DND-41 (cell line): ENCODE measurements at regions not wholly inside any gene's neighbourhood (a gene's known extent, or its start where the extent isn't known, plus 50 kb on each side); places are given as distances from the start of the nearest gene placed in this dataset.
"Not testable (repeated sequence)": the region's sequence is repeated elsewhere in the genome, so short reads cannot be mapped to it uniquely, and the experiment has no call there.

Source experiments
- ATAC-seq: fragments of 200-7000 bp; cut with Tn5 transposase; 3 replicates; pipeline ENCODE4 v1.9.1; 2021; ENCODE audit warnings: low read depth; ENCODE audit not compliant: insufficient read depth
- DNase-seq: peaks from one replicate; pipeline ENCODE4 v3.0.0-alpha.2; 2020
- H2AFZ ChIP-seq: 2 replicates; pipeline ENCODE4 v1.6.0; 2012; ENCODE audit warnings: low read depth, low read length
- H3K27ac ChIP-seq: 2 replicates; pipeline ENCODE4 v1.5.1; 2012; ENCODE audit warnings: low read length, inconsistent platforms
- H3K27me3 ChIP-seq: fragments of 200-600 bp; sonication (generic); 2 replicates; pipeline ENCODE4 v1.6.0; 2012; ENCODE audit warnings: low read length, mild to moderate bottlenecking, inconsistent platforms; ENCODE audit not compliant: insufficient read depth, poor library complexity
- H3K36me3 ChIP-seq: 2 replicates; pipeline ENCODE4 v1.5.1; 2012; ENCODE audit warnings: low read length, inconsistent platforms; ENCODE audit not compliant: insufficient read depth
- H3K4me1 ChIP-seq: 2 replicates; pipeline ENCODE4 v1.5.1; 2012; ENCODE audit warnings: mild to moderate bottlenecking, low read length; ENCODE audit not compliant: insufficient read depth
- H3K4me2 ChIP-seq: 2 replicates; pipeline ENCODE4 v1.6.0; 2012; ENCODE audit warnings: mild to moderate bottlenecking, moderate library complexity, low read length, inconsistent platforms; ENCODE audit not compliant: insufficient read depth
- H3K4me3 ChIP-seq, 2 experiments: fragments of 200-600 bp in 1 of 2; shearing (Covaris generic) in 1 of 2; 2 replicates each; pipeline ENCODE4 v1.5.1; 2012 to 2016; ENCODE audit warnings: inconsistent platforms in 2 of 2, low read length in 2 of 2, mild to moderate bottlenecking in 2 of 2, low read depth in 1 of 2, moderate library complexity in 1 of 2
- H3K79me2 ChIP-seq: 2 replicates; pipeline ENCODE4 v1.6.0; 2012; ENCODE audit warnings: low read length, inconsistent platforms; ENCODE audit not compliant: insufficient read depth
- H3K9ac ChIP-seq: 2 replicates; pipeline ENCODE4 v1.6.0; 2012; ENCODE audit warnings: low read depth, mild to moderate bottlenecking, inconsistent platforms, low read length, moderate library complexity
- H3K9me3 ChIP-seq: 2 replicates; pipeline ENCODE4 v1.5.1; 2012; ENCODE audit warnings: low read length, moderate library complexity, mild to moderate bottlenecking, inconsistent platforms; ENCODE audit not compliant: insufficient read depth, severe bottlenecking
- H4K20me1 ChIP-seq: 2 replicates; pipeline ENCODE4 v1.6.0; 2012; ENCODE audit warnings: low read length; ENCODE audit not compliant: insufficient read depth
- EZH2 ChIP-seq: IDR thresholded peaks from 3 replicates; pipeline ENCODE4 v1.6.1; 2012; ENCODE audit warnings: borderline replicate concordance, low read depth, mild to moderate bottlenecking, moderate library complexity, low read length, inconsistent platforms; ENCODE audit not compliant: severe bottlenecking
- TF ChIP-seq, protein P1 (sequence below): IDR thresholded peaks from 2 replicates; pipeline ENCODE4 v1.5.1; 2012; ENCODE audit warnings: borderline replicate concordance, low read length, moderate library complexity, mild to moderate bottlenecking; ENCODE audit not compliant: poor library complexity, severe bottlenecking; ENCODE audit errors: extremely low read depth

DNA sequence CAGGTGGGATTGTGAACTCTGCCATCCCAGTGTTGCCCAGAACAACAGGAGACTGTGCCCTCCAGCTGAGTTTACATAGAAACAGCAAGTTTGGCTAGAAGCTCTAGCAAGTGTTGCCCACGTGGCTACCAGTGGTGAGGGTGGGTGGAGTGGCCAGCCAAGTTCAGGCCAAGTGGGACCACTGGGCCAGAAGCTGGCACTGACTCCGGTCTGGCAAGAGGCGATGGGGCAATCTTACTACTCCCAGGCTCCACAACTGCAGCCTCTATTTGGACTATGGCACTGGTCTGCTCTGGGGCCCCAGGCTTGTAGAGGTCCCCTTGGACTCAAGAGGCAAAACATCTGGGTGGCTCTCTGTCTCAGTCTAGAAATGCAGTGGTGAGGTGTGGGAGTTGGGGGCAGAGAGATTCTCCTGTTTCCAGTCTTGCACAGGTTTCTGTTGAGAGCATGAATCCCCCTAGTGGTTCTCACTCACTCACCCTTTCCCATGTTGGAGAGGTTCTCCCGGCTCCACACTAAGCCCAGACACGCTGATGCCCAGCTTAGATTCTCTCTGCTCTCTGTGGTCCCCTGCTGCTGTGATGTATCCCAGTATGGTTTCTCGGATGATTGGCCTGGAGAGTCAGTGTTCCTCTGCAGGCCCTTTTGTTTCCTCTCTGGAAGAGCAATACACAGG lies 615.3 kb downstream of the PDHA2 start:
- Histone ChIP-seq H3K36me3 (peaks cover 2% of the 10 kb centered on the region), H2AFZ (no peak overlapping the region), H3K4me2 (no peak overlapping the region), H3K9me3 (peaks cover 14% of the 10 kb centered on the region), H3K79me2 (no peaks in the 10 kb centered on the region), H4K20me1 (no peaks in the 10 kb centered on the region), H3K4me1 (no peaks in the 10 kb centered on the region), H3K27me3 (no peaks in the 10 kb centered on the region), H3K27ac (no peak overlapping the region), H3K4me3 (no peak overlapping the region), H3K9ac (no peak overlapping the region)
- TF ChIP-seq, protein P1, sequence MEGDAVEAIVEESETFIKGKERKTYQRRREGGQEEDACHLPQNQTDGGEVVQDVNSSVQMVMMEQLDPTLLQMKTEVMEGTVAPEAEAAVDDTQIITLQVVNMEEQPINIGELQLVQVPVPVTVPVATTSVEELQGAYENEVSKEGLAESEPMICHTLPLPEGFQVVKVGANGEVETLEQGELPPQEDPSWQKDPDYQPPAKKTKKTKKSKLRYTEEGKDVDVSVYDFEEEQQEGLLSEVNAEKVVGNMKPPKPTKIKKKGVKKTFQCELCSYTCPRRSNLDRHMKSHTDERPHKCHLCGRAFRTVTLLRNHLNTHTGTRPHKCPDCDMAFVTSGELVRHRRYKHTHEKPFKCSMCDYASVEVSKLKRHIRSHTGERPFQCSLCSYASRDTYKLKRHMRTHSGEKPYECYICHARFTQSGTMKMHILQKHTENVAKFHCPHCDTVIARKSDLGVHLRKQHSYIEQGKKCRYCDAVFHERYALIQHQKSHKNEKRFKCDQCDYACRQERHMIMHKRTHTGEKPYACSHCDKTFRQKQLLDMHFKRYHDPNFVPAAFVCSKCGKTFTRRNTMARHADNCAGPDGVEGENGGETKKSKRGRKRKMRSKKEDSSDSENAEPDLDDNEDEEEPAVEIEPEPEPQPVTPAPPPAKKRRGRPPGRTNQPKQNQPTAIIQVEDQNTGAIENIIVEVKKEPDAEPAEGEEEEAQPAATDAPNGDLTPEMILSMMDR = no peak
- TF ChIP-seq EZH2 = no peak
- DNase-seq (no peak), ATAC-seq (no peak)

DNA sequence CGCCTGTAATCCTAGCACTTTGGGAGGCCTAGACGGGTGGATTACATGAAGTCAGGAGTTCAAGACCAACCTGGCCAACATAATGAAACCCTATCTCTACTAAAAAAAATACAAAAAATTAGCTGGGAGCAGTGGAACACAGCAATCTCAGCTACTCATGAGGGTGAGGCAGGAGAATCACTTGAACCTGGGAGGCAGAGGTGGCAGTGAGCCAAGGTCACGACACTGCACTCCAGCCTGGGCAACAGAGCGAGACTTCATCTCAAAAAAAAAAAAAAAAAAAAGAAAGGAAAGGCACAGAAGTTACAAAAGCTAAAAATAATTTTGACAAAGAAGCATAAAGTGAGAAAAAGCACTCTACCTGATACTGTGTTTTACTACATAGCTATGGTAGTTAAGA lies 618.1 kb downstream of the PDHA2 start:
- not testable (repeated sequence) for H3K27me3 ChIP-seq, DNase-seq, H3K79me2 ChIP-seq, H3K9me3 ChIP-seq, H3K4me3 ChIP-seq, H3K9ac ChIP-seq, H3K4me2 ChIP-seq, ATAC-seq, H4K20me1 ChIP-seq, H3K27ac ChIP-seq, H3K36me3 ChIP-seq, H3K4me1 ChIP-seq, H2AFZ ChIP-seq

DNA sequence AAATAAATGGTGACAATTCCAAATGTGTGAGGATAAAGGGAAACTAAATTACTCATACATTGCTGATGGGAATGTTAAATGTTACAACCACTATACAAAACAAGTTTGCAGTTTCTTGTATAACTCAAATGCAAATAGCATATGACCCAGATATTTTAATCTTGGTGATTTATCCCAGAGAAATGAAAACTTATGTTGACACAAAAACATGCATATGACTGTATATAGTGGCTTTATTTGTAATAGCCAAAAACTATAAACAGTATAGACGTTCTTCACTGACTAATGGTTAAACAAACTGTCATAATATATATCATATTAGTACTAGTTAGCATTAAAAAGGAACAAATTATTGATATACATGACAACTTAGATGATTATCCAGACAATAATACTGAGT lies 619.2 kb downstream of the PDHA2 start:
- no peaks in the 10 kb centered on the region for H3K79me2 ChIP-seq
- DNase-seq = no peak
- H2AFZ ChIP-seq = no peak overlapping the region
- H3K4me1 ChIP-seq = no peaks in the 10 kb centered on the region
- no peak overlapping the region for H3K4me2 ChIP-seq
- no peaks in the 10 kb centered on the region for H3K27me3 ChIP-seq
- no peaks in the 10 kb centered on the region for H3K36me3 ChIP-seq
- H4K20me1 ChIP-seq = no peaks in the 10 kb centered on the region
- no peak overlapping the region for H3K27ac ChIP-seq
- ATAC-seq = no peak
- no peak overlapping the region for H3K4me3 ChIP-seq
- no peak for TF ChIP-seq EZH2
- TF ChIP-seq, protein P1 = no peak
- H3K9me3 ChIP-seq = no peaks in the 10 kb centered on the region
- H3K9ac ChIP-seq = no peak overlapping the region

DNA sequence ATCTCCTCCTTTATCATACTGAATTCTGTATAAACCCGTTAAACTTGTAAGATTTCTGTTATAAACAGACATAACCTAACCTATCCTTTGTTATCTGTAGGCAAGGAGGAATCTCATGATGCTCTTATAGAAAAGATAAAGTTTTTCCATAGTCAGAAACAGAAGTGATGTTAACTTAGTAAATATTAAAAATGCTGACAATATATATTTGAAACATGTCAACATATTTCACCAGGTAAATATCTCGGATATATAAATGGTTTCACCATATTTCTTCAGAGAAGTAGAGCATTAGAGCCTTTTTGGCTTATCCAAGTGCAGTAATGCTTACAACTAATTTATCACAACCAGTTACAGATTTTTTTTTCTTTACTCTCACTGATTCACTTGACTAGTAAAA lies 625.9 kb downstream of the PDHA2 start:
- Histone ChIP-seq H3K27ac (no peak overlapping the region), H3K4me3 (no peak overlapping the region), H2AFZ (no peak overlapping the region), H3K27me3 (no peaks in the 10 kb centered on the region), H3K4me2 (no peak overlapping the region), H3K36me3 (no peaks in the 10 kb centered on the region), H3K79me2 (no peaks in the 10 kb centered on the region), H3K4me1 (no peaks in the 10 kb centered on the region), H3K9me3 (peaks cover 19% of the 10 kb centered on the region), H4K20me1 (no peaks in the 10 kb centered on the region), H3K9ac (no peak overlapping the region)
- DNase-seq = no peak
- TF ChIP-seq, protein P1 = no peak
- no peak for TF ChIP-seq EZH2
- ATAC-seq = no peak
